HAP-1 (cell line): ENCODE measurements at regions not wholly inside any gene's neighbourhood (a gene's known extent, or its start where the extent isn't known, plus 50 kb on each side); places are given as distances from the start of the nearest gene placed in this dataset.
A peak's percentile ranks its signal among the peaks of the same experiment; 100 is the strongest.

Experiments used
- DNase-seq, 2 experiments: peaks; one replicate each; pipeline ENCODE4 v3.0.0-alpha.2; 2016 to 2020; ENCODE audit warnings: low spot score in 2 of 2
- H3K27me3 ChIP-seq: fragments of 250-450 bp; sonication (Bioruptor Pico); 2 replicates; pipeline ENCODE4 v1.5.1; 2020; ENCODE audit warnings: low read depth, mild to moderate bottlenecking, moderate library complexity
- H3K36me3 ChIP-seq: fragments of 250-450 bp; sonication (Bioruptor Pico); replicated peaks from 2 replicates; pipeline ENCODE4 v1.5.1; 2020; ENCODE audit warnings: mild to moderate bottlenecking
- H3K4me1 ChIP-seq: fragments of 250-450 bp; sonication (Bioruptor Pico); 2 replicates; pipeline ENCODE4 v1.5.1; 2020; ENCODE audit warnings: mild to moderate bottlenecking
- H3K4me3 ChIP-seq: fragments of 250-450 bp; sonication (Bioruptor Pico); 2 replicates; pipeline ENCODE4 v1.5.1; 2020; ENCODE audit warnings: mild to moderate bottlenecking, moderate library complexity
- H3K9me3 ChIP-seq: fragments of 250-450 bp; sonication (Bioruptor Pico); 2 replicates; pipeline ENCODE4 v1.5.1; 2020; ENCODE audit warnings: mild to moderate bottlenecking, moderate library complexity
- in situ Hi-C: fragments of 300-500 bp; cut with MboI; formaldehyde crosslinking; loops from 3 replicates; pipeline ENCODE4 v1.14.3; 2020; ENCODE audit warnings: low sequenced_read_pairs, inconsistent platforms, mixed read lengths

DNA sequence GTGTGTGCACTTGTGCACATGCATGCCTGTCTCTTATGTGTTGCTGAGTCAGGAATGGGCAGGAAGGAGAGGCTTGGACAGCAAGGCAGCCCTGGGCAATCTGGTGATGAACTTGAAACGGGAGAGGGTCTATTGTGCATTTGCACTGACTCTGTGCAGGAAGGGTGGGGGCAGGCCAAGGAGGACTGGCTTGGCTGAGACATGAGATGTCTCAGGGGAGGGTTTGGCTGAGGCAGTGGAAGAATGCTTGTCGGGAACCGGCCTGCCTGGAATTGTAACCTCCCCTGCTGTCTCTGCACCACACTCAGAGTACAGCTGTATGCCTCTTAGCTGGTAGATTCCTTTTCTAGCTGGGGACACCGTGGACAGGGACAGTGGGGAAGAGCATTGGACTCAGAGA lies 176.1 kb upstream of the TNP1 start:
- Histone ChIP-seq H3K9me3 (no peaks in the 10 kb centered on the region), H3K27me3 (no peaks in the 10 kb centered on the region), H3K4me3 (no peak overlapping the region), H3K4me1 (no peaks in the 10 kb centered on the region), H3K36me3 (no peaks in the 10 kb centered on the region)
- DNase-seq, result no peak
- in situ Hi-C loops, result no loop called here

DNA sequence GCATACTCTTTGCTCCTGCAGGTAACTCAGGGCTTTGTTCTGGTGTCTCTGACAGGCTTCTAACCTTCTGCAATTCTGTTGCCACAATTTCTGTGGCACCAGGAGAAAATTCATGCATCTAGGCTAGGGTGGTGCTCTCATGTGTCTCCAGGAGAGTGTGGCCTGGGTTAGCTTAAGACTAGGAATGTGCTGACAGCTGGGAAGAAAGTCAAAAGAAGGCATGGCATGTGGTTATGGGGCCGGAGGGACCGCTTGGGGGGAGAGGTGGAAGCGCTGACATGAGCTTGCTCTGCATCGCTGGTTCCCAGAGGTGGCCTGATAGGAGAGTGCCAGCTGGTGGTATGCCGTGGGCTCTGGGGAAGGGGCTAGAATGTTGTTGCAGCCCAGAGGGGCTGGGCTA lies 173.3 kb upstream of the TNP1 start:
- H3K4me1 ChIP-seq, result no peaks in the 10 kb centered on the region
- no peak for DNase-seq
- no peaks in the 10 kb centered on the region for H3K36me3 ChIP-seq
- no peak overlapping the region for H3K4me3 ChIP-seq
- H3K27me3 ChIP-seq, result no peaks in the 10 kb centered on the region
- in situ Hi-C loops, result no loop called here
- H3K9me3 ChIP-seq, result no peaks in the 10 kb centered on the region

DNA sequence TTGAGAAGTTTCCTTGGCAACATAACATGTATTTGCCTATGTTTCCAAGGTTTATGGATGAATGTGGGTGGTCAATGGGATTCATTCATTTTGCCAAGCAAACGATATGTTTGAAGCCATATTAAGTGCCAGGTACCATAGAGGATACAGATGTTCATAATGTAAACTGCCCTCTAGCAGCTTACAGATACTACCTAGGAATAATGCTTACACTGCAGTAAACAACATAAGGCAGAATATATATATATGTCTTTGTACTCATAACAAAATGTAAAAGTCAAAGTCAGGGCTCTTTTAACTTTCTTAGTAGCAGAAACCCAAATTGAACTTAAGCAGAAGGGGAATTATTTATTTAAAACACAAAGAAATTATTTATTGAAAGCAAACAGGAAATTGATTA lies 171.6 kb upstream of the TNP1 start:
- no peak for DNase-seq
- Histone ChIP-seq H3K36me3 (no peaks in the 10 kb centered on the region), H3K4me3 (no peak overlapping the region), H3K9me3 (no peaks in the 10 kb centered on the region), H3K27me3 (no peaks in the 10 kb centered on the region), H3K4me1 (no peaks in the 10 kb centered on the region)
- in situ Hi-C loops, result no loop called here

DNA sequence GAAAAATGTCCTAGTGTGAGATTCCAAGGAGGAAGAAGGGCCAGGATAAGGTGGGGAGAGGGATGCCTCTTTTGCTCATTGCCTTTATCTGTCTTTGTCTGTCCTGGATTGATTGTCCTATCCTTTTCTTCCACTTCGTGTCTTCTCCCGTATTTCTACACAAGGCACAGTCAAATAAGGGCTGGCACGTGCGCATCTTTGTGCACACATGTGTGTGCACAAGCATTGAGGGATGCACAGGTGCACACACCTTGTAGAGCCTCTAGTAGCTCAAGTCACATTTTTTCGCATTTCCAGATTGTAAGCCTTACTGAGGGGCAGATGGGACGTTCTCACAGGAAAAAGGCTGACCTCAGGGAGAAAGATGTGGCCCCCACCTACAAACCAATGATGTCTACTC lies 170.2 kb upstream of the TNP1 start:
- Histone ChIP-seq H3K4me3 (no peak overlapping the region), H3K36me3 (no peaks in the 10 kb centered on the region), H3K4me1 (no peaks in the 10 kb centered on the region), H3K9me3 (no peaks in the 10 kb centered on the region), H3K27me3 (no peaks in the 10 kb centered on the region)
- in situ Hi-C loops, result no loop called here
- DNase-seq, result no peak

DNA sequence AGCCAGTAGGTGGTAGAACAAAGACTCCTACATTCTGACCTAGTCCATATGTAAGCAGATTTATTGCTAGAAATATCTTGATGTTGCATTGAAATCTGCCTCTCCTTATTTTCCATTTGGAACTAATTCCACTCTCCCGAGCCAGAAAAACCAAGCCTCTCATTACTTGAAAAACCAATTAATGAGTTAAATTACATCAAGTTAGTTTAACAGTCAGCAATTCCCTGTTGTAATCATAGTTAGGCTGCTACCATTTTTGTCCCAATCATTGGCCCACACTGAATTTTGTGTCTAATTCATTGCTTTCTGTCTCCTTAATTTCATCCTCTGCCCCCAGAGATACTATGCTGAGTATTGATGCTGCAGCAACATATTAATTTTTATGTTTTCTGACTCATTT lies 168.3 kb upstream of the TNP1 start:
- no peak for DNase-seq
- in situ Hi-C loops, result no loop called here
- Histone ChIP-seq H3K27me3 (no peaks in the 10 kb centered on the region), H3K4me3 (no peak overlapping the region), H3K4me1 (no peaks in the 10 kb centered on the region), H3K36me3 (no peaks in the 10 kb centered on the region), H3K9me3 (no peaks in the 10 kb centered on the region)

DNA sequence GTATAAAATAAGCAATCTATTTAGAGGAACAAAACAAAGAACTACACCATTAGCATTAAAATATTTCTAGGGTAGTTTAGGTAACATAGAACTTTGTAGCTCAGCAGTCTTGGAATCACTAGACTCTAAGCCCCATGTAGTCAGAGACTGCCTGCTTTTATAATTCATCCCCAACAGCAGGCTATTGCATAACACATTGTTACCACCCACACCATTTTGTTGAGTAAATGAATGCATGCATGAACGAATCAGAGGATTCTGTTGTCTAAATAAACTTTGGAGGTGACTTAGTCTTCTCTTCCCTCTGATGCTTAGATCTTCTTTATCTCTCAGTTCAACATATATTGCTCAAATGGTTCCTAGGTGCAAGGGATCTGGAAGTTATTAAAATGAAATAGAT lies 167.6 kb upstream of the TNP1 start:
- no peaks in the 10 kb centered on the region for H3K36me3 ChIP-seq
- no peak for DNase-seq
- no peak overlapping the region for H3K4me3 ChIP-seq
- in situ Hi-C loops, result no loop called here
- no peaks in the 10 kb centered on the region for H3K4me1 ChIP-seq
- H3K9me3 ChIP-seq, result no peaks in the 10 kb centered on the region
- H3K27me3 ChIP-seq, result no peaks in the 10 kb centered on the region

DNA sequence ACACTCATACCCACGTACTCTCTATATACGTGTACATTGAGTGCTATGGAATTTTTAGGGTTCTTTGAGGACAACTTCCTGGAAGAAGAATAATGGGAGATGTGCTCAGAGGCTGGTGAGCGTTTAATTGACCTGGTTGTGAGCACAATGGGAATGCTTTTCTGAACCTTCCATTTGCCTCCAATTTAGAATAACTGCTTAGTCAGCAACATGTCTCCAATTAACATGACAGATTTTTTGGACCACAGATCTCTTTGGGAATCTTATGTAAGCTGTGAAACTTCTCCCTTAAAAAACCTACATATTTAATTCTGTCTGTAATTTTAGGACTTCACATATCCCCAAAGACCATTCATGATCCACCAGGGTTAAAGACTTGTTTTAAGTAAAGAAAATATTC lies 166.7 kb upstream of the TNP1 start:
- Histone ChIP-seq H3K36me3 (no peaks in the 10 kb centered on the region), H3K27me3 (no peaks in the 10 kb centered on the region), H3K4me3 (no peak overlapping the region), H3K4me1 (no peaks in the 10 kb centered on the region), H3K9me3 (no peaks in the 10 kb centered on the region)
- no peak for DNase-seq
- in situ Hi-C loops, result no loop called here

DNA sequence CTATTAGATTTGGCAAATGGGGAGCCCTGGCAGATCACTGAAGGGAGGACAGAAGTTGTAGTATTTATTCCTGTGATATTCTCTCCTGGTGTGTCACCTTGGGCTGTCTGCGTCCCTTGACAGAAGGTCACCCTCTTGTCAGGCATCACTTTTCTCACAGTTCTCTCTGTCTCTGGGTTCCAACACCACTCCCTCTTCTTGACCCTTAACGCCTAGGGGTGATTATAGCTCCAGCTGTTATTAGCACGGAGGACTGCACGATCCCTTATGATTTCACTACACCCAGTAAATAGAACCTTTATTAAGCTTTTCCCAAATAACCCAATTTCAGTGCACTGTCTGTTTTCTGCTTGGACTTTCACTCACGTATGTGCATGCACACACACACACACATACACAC lies 166.3 kb upstream of the TNP1 start:
- in situ Hi-C loops, result no loop called here
- DNase-seq, result no peak
- no peaks in the 10 kb centered on the region for H3K27me3 ChIP-seq

DNA sequence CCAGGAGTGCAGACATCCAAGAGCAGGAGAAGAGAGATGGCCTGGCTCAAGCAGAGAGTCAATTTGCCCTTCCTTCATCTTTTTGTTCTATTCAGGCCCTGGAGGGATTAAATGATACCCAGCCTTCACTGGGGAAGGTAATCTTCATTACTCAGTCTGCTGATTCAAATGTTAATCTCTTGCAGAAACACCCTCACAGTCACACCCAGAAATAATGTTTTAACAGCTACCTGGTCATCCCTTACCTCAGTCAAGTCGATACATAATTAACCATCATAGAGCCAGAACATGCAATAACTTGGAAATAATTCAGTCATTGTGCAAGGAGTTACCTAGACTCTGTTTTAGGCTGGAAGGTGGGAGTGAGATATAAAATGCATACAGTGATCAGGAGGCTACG lies 163.7 kb upstream of the TNP1 start:
- DNase-seq, result no peak
- Histone ChIP-seq H3K27me3 (no peaks in the 10 kb centered on the region), H3K36me3 (no peaks in the 10 kb centered on the region), H3K4me3 (no peak overlapping the region), H3K4me1 (no peaks in the 10 kb centered on the region), H3K9me3 (no peaks in the 10 kb centered on the region; the same call in 1 of the 2 replicates)
- in situ Hi-C loops, result no loop called here

More for the DNA sequence above, 166.3 kb upstream of the TNP1 start:
- H3K4me3 ChIP-seq, result no peak overlapping the region
- no peaks in the 10 kb centered on the region for H3K4me1 ChIP-seq
- no peaks in the 10 kb centered on the region for H3K36me3 ChIP-seq
- no peaks in the 10 kb centered on the region for H3K9me3 ChIP-seq

DNA sequence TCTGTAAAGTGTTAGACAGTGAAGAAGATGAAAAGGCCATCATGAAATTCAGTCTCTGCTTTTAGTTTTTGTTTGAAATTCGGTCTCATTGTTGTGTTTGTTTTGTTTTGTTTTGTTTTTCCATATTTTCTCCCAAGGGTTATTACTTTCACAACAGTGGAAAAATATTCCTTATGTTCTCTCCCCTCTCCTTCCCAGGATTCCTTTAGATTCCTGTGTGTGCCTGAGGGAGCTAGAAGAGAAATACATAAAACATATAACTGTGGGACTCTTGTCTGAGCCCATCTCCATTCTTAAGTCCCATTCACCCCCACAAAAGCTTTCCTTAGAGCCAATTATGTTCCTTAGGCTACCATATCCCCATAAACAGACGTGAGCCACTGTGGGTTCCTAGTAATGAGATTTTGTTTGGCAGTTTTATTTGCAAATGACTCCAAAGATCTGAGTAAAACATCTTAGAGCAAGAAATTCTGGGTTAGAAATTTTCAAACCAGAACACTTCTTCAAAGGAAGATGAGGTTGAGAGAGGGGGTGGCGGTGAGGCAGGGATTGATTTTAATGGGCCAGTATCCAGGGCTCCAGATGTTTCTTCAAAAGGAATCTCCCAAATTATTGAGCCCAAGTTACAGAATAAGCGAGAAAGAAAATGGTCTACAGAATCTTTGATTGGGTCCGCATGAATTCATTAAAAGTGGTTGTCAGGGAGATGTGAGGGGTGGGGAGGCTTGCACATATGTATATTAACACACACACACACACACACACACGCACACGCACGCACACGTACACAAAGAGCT lies 157.8 kb upstream of the TNP1 start:
- Histone ChIP-seq H3K4me3 (no peak overlapping the region), H3K27me3 (no peaks in the 10 kb centered on the region), H3K4me1 (peaks cover 4% of the 10 kb centered on the region; the same call in 1 of the 2 replicates), H3K36me3 (no peaks in the 10 kb centered on the region), H3K9me3 (no peaks in the 10 kb centered on the region; the same call in 1 of the 2 replicates)
- DNase-seq, result no peak
- in situ Hi-C loops, result no loop called here

DNA sequence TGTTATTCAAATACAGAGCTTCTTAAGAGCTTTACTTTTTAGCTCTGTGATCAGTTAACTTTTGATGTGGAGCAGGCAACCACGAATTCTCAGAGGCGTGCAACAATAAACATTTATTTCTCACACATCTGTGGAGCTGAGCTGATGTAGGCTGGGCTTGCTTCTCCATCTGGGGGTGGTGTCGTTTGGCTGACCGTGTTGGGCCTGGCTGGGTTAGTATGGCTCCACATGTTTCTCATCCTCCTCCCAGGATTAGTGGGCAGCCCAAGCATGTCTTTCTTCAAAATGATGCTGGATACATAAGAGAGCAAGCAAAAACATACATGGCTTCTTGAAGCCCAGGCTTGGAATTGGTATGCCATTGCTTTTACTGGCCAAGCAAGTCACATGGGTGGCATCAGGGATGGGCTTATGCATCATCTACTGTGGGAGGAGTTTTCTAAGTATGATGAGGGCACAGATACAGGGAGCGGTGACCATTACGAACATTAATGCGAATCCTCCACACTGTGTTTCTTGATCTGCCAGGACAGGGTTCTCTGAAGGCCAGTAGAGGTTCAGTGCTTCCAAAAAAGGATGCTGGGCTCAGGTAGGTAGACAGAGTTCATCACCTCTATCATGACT lies 157.0 kb upstream of the TNP1 start:
- Histone ChIP-seq H3K4me1 (peaks cover 4% of the 10 kb centered on the region; the same call in 1 of the 2 replicates), H3K27me3 (no peaks in the 10 kb centered on the region), H3K9me3 (no peaks in the 10 kb centered on the region; the same call in 1 of the 2 replicates), H3K4me3 (no peak overlapping the region), H3K36me3 (no peaks in the 10 kb centered on the region)
- in situ Hi-C loops, result no loop called here
- peak; percentile 16 to 30 for DNase-seq

DNA sequence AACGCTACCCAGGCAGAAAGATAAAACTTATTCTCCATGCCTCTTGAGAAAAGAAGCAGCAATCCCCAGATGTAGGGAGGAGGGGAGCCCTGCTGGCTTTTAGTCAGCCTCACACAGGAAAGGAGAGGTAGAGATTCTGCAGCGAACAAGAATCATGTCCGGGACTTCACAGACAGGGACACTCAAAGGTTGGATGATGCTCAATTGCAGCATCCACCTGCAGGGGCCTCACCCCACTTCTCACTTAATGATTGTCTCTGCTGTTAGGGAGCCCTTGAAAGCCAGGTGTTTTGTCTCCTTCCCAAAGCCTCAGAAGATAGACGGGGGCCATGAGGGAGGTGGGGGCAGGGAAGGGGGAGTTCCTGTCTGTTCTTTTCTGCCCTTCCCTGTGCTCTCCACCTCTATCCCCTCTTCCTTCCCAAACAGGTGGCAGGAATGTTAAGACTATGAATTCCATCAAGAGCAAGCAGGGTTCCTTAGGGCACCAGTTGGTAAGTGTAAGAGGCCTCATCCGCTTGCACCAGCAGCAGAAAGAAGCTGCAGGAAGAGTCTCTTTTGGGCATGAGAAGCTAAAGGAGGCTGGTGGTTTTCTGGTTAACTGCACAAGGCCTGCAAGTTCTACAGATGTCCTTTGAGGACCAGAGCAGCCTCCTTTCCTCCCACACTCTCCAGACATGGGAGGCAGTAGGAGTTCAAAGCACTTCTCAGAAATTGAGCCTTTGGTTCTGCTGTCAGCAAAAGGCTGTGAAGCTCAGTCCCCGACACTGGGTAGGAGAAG lies 154.7 kb upstream of the TNP1 start:
- DNase-seq, result no peak
- Histone ChIP-seq H3K4me3 (no peak overlapping the region), H3K4me1 (peaks cover 4% of the 10 kb centered on the region; the same call in 1 of the 2 replicates), H3K27me3 (no peaks in the 10 kb centered on the region), H3K36me3 (no peaks in the 10 kb centered on the region), H3K9me3 (no peaks in the 10 kb centered on the region; the same call in 1 of the 2 replicates)
- in situ Hi-C loops, result no loop called here

DNA sequence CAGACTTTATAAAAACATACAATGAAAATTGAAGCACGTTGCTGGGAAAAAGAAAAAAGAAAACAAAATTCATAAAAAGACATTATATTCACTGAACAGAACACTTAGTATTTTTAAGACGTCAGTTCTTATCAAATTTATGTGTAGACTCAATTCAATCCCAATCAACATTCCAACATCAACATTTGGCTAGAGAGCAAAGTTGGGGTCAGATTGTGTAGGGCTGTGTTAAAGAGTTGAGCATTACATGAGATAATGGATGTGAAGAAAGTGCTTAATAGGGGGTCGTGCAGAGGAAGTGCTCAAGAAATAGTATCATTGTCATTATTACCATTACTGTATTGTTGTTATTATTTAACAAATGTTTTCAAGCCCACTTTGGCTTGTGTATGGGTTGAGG lies 154.1 kb upstream of the TNP1 start:
- Histone ChIP-seq H3K4me1 (peaks cover 4% of the 10 kb centered on the region; the same call in 1 of the 2 replicates), H3K4me3 (no peak overlapping the region), H3K27me3 (no peaks in the 10 kb centered on the region), H3K36me3 (no peaks in the 10 kb centered on the region), H3K9me3 (no peaks in the 10 kb centered on the region)
- DNase-seq, result no peak
- in situ Hi-C loops, result no loop called here

DNA sequence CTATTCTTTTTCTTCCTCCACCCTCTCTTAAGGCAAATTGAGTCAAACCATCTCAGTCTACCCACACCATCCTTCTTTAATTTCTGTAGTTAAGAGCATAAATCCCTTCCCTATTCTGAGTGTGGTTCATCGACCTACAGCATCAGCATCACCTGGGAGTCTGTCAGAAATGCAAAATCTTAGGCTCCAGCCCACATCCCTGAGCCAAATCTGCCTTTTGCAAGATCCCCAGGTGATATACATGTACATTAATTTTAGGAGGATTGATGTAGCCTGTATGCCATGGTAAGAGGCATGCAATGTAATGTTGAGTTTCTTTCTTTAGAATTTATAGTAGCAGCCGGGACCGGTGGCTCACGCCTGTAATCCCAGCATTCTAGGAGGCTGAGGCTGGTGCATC lies 151.7 kb upstream of the TNP1 start:
- Histone ChIP-seq H3K4me1 (peaks cover under 1% of the 10 kb centered on the region; the same call in 1 of the 2 replicates), H3K4me3 (no peak overlapping the region), H3K9me3 (no peaks in the 10 kb centered on the region), H3K27me3 (no peaks in the 10 kb centered on the region), H3K36me3 (no peaks in the 10 kb centered on the region)
- in situ Hi-C loops, result no loop called here
- no peak for DNase-seq
